Natural killer cell (primary cell): ENCODE measurements at regions not wholly inside any gene's neighbourhood (a gene's known extent, or its start where the extent isn't known, plus 50 kb on each side); places are given as distances from the start of the nearest gene placed in this dataset.

Experiments
- ATAC-seq, 3 donors: fragments of 150-1000 bp in 2 of 3; fragments of 200-7000 bp in 1 of 3; cut with Tn5 transposase; 1 replicate in 1 of 3; 2 replicates in 2 of 3; pipeline ENCODE4 v1.10.0; 2021; ENCODE audit warnings: mild to moderate bottlenecking in 2 of 3, moderate library complexity in 2 of 3
- DNase-seq, 2 donors: peaks; one replicate each; pipeline versions ENCODE4 v3.0.0 to v3.0.0-alpha.2; 2013 to 2021; ENCODE audit warnings: mixed read lengths in 1 of 2
- H3K27ac ChIP-seq: one replicate; pipeline ENCODE4 v1.5.1; 2013; ENCODE audit warnings: mild to moderate bottlenecking, low read length
- H3K27me3 ChIP-seq: one replicate; pipeline ENCODE4 v1.6.1; 2013; ENCODE audit warnings: low read length; ENCODE audit not compliant: control insufficient read depth, insufficient read depth
- H3K36me3 ChIP-seq: one replicate; pipeline ENCODE4 v1.6.1; 2013; ENCODE audit warnings: low read length; ENCODE audit not compliant: control insufficient read depth, insufficient read depth
- H3K4me1 ChIP-seq: one replicate; pipeline ENCODE4 v1.6.1; 2013; ENCODE audit warnings: low read length; ENCODE audit not compliant: control insufficient read depth, insufficient read depth
- H3K4me3 ChIP-seq: one replicate; pipeline ENCODE4 v1.5.1; 2013; ENCODE audit warnings: low read length
- H3K9me3 ChIP-seq: one replicate; pipeline ENCODE4 v1.6.1; 2013; ENCODE audit warnings: low read length; ENCODE audit not compliant: control insufficient read depth, insufficient read depth
- H3K27ac Mint-ChIP-seq, 2 donors: one replicate each; pipeline ENCODE4 v1.8.0; 2022; ENCODE audit warnings: mild to moderate bottlenecking in 2 of 2, mixed read lengths in 2 of 2, moderate library complexity in 1 of 2
- H3K27me3 Mint-ChIP-seq, 2 donors: one replicate each; pipeline ENCODE4 v1.8.0; 2022; ENCODE audit warnings: low read depth in 2 of 2, mixed read lengths in 2 of 2
- H3K36me3 Mint-ChIP-seq: one replicate; pipeline ENCODE4 v1.8.0; 2022; ENCODE audit warnings: mixed read lengths
- H3K4me1 Mint-ChIP-seq, 2 donors: one replicate each; pipeline ENCODE4 v1.8.0; 2022; ENCODE audit warnings: mixed read lengths in 2 of 2
- H3K4me3 Mint-ChIP-seq: one replicate; pipeline ENCODE4 v1.8.0; 2022; ENCODE audit warnings: mild to moderate bottlenecking, moderate library complexity, mixed read lengths
- H3K9me3 Mint-ChIP-seq, 2 donors: one replicate each; pipeline ENCODE4 v1.8.0; 2022; ENCODE audit warnings: mixed read lengths in 2 of 2
- CTCF ChIP-seq: fragments of 200-600 bp; IDR thresholded peaks from one replicate; pipeline ENCODE4 v1.8.0; 2022; ENCODE audit warnings: antibody characterized with exemption
- WGBS: methylation state at CpG from one replicate; pipeline ENCODE4 v1.1.7; 2013; ENCODE audit warnings: missing lambda C conversion rate; ENCODE audit not compliant: insufficient coverage; 5-methylcytosine and 5-hydroxymethylcytosine counted together
- intact Hi-C: fragments of 100-400 bp; cut with micrococcal nuclease; formaldehyde crosslinking; loops from one replicate; pipeline ENCODE4 v1.14.2; 2022

DNA sequence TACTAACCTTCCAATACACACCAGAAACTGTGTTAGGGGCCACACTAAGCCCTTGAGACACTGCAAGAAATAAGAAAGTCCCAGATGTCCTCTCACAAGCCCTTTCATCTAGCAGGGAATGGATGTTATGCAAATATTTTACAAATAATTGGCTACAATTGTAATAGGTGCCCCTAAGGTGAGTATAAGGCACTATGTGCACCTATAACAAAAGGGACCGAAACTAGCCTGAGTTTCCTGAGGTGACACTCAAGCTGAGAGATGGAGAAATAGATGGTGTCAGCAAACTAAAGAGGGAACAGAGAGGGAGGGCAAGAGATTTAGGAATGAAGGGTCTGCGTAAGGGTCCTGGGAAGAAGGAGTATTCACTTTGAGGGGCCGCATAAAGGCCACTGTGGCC is 212.6 kb downstream of the TTC8 start:
- no peaks in the 10 kb centered on the region for H3K9me3 Mint-ChIP-seq
- intact Hi-C loops, result no loop called here
- 98% methylated on average over 3 of the region's 3 CpGs for WGBS

GRCh38 chr14:89040080-89040459 is 215.6 kb downstream of the TTC8 start:
- ATAC-seq (no peak), DNase-seq (no peak)
- H3K27me3 ChIP-seq, result peaks cover 10% of the 10 kb centered on the region
- H3K36me3 Mint-ChIP-seq, result no peaks in the 10 kb centered on the region
- no peak overlapping the region for H3K4me3 ChIP-seq
- intact Hi-C loops, result loop anchor here (1.0 to 10.0 kb wide), 4 partner anchors 135 to 875 kb away; no protein-coding TSS in a partner anchor
- no peaks in the 10 kb centered on the region for H3K36me3 ChIP-seq
- WGBS, result 35% methylated on average over 4 of the region's 6 CpGs
- no peak overlapping the region for H3K27ac Mint-ChIP-seq
- H3K9me3 Mint-ChIP-seq, result no peaks in the 10 kb centered on the region
- no peak for TF ChIP-seq CTCF
- peaks cover 50 to 80% of the 10 kb centered on the region in 2 donors for H3K27me3 Mint-ChIP-seq
- peaks cover 4% of the 10 kb centered on the region for H3K9me3 ChIP-seq
- H3K4me3 Mint-ChIP-seq, result no peak overlapping the region
- H3K4me1 ChIP-seq, result peaks cover 10% of the 10 kb centered on the region
- H3K27ac ChIP-seq, result no peak overlapping the region
- peaks cover 7 to 13% of the 10 kb centered on the region in 2 donors for H3K4me1 Mint-ChIP-seq

More for the DNA sequence above, 212.6 kb downstream of the TTC8 start:
- H3K27ac Mint-ChIP-seq, result no peak overlapping the region
- H3K36me3 Mint-ChIP-seq, result no peaks in the 10 kb centered on the region
- no peak for TF ChIP-seq CTCF
- H3K27me3 Mint-ChIP-seq, result peaks cover 40 to 70% of the 10 kb centered on the region in 2 donors
- Histone ChIP-seq H3K4me1 (peaks cover 10% of the 10 kb centered on the region), H3K27ac (no peak overlapping the region), H3K9me3 (no peaks in the 10 kb centered on the region), H3K4me3 (no peak overlapping the region), H3K36me3 (no peaks in the 10 kb centered on the region), H3K27me3 (peaks cover 7% of the 10 kb centered on the region)
- H3K4me3 Mint-ChIP-seq, result no peak overlapping the region
- no peak for ATAC-seq
- H3K4me1 Mint-ChIP-seq, result peaks cover 7 to 13% of the 10 kb centered on the region in 2 donors
- DNase-seq, result no peak

GRCh38 chr14:89040460-89041256 is 216.2 kb downstream of the TTC8 start:
- 9% methylated on average over 31 of the region's 31 CpGs for WGBS
- Mint-ChIP-seq H3K27me3 (peaks cover 47 to 77% of the 10 kb centered on the region in 2 donors), H3K4me3 (peak overlapping the region; percentile 75), H3K4me1 (peaks cover 7 to 13% of the 10 kb centered on the region in 2 donors), H3K36me3 (no peaks in the 10 kb centered on the region), H3K9me3 (no peaks in the 10 kb centered on the region), H3K27ac (no peak overlapping the region)
- Histone ChIP-seq H3K4me1 (peaks cover 10% of the 10 kb centered on the region), H3K4me3 (peak overlapping the region; percentile 16), H3K9me3 (peaks cover 4% of the 10 kb centered on the region), H3K27me3 (peaks cover 10% of the 10 kb centered on the region), H3K27ac (no peak overlapping the region), H3K36me3 (no peaks in the 10 kb centered on the region)
- intact Hi-C loops, result loop anchor here (1.0 to 10.0 kb wide), 4 partner anchors 134 to 875 kb away; no protein-coding TSS in a partner anchor
- DNase-seq, result peak; percentile 78 to 83
- peak; percentile 96 for TF ChIP-seq CTCF
- peak; percentile 79 to 94 (median 85) for ATAC-seq
